ENCODE measurements at regions not wholly inside any gene's neighbourhood (a gene's known extent, or its start where the extent isn't known, plus 50 kb on each side); places are given as distances from the start of the nearest gene placed in this dataset.

GRCh38 chr6:49327571-49327970 lies 135.5 kb downstream of the MMUT start:
- Histone ChIP-seq H3K36me3 (no peaks in the 10 kb centered on the region), H3K27ac (no peak overlapping the region), H3K4me1 (peaks cover 0 to 23% (median 0%) of the 10 kb centered on the region in 4 donors), H3K9me3 (no peaks in the 10 kb centered on the region), H3K4me3 (no peak overlapping the region), H3K27me3 (no peaks in the 10 kb centered on the region)
- TF ChIP-seq, protein P1, sequence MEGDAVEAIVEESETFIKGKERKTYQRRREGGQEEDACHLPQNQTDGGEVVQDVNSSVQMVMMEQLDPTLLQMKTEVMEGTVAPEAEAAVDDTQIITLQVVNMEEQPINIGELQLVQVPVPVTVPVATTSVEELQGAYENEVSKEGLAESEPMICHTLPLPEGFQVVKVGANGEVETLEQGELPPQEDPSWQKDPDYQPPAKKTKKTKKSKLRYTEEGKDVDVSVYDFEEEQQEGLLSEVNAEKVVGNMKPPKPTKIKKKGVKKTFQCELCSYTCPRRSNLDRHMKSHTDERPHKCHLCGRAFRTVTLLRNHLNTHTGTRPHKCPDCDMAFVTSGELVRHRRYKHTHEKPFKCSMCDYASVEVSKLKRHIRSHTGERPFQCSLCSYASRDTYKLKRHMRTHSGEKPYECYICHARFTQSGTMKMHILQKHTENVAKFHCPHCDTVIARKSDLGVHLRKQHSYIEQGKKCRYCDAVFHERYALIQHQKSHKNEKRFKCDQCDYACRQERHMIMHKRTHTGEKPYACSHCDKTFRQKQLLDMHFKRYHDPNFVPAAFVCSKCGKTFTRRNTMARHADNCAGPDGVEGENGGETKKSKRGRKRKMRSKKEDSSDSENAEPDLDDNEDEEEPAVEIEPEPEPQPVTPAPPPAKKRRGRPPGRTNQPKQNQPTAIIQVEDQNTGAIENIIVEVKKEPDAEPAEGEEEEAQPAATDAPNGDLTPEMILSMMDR (IDR thresholded peaks at IDR 0.05): no peak
- DNase-seq: no peak
- intact Hi-C loops (cut with DNase I; ENCODE audit: low total_unique reads): no loop called here

- Histone ChIP-seq H3K4me1 (peaks cover 0 to 23% (median 0%) of the 10 kb centered on the region in 4 donors), H3K9me3 (no peaks in the 10 kb centered on the region), H3K27ac (no peak overlapping the region), H3K36me3 (no peaks in the 10 kb centered on the region), H3K4me3 (no peak overlapping the region), H3K27me3 (no peaks in the 10 kb centered on the region)
- intact Hi-C loops (cut with DNase I; ENCODE audit: low total_unique reads): no loop called here
- TF ChIP-seq, protein P1 (IDR thresholded peaks at IDR 0.05): no peak
- DNase-seq: no peak
Measured at GRCh38 chr6:49327005-49327404, 136.0 kb downstream of the MMUT start.

- no peaks in the 10 kb centered on the region for H3K27me3 ChIP-seq
- no peak for DNase-seq
- intact Hi-C loops (cut with DNase I; ENCODE audit: low total_unique reads): no loop called here
- H3K9me3 ChIP-seq: no peaks in the 10 kb centered on the region
- H3K4me3 ChIP-seq: no peak overlapping the region
- H3K4me1 ChIP-seq: peaks cover 0 to 23% (median 0%) of the 10 kb centered on the region in 4 donors
- no peaks in the 10 kb centered on the region for H3K36me3 ChIP-seq
- TF ChIP-seq, protein P1 (IDR thresholded peaks at IDR 0.05): no peak
- H3K27ac ChIP-seq: no peak overlapping the region
Measured at GRCh38 chr6:49326347-49326746, 136.7 kb downstream of the MMUT start.

DNA sequence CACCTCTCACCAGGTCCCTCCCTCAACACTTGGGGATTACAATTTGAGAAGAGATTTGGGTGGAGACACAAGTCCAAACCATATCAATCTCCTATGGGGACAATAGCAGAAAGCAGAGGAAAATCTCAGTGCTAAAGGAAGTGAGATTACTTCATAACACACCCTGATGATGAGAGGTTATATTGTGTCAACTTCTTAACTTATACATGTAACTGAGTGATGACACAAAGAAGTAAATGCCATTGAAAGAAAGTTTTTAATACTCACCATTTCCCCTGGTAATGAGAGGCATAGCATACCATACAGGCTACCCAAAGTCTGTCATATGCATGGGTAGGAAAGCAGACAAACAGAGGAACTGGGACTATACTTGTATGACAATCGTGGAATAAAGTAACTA lies 137.2 kb downstream of the MMUT start:
- no peak for DNase-seq
- intact Hi-C loops (cut with DNase I; ENCODE audit: low total_unique reads): no loop called here
- no peak overlapping the region for H3K27ac ChIP-seq

GRCh38 chr6:49322861-49323260 lies 140.2 kb downstream of the MMUT start:
- H3K36me3 ChIP-seq: no peaks in the 10 kb centered on the region
- no peak overlapping the region for H3K27ac ChIP-seq
- intact Hi-C loops (cut with DNase I; ENCODE audit: low total_unique reads): no loop called here
- H3K9me3 ChIP-seq: no peaks in the 10 kb centered on the region
- peaks cover 0 to 17% (median 0%) of the 10 kb centered on the region in 4 donors for H3K4me1 ChIP-seq
- TF ChIP-seq, protein P1 (IDR thresholded peaks at IDR 0.05): no peak
- no peak for DNase-seq
- no peak overlapping the region for H3K4me3 ChIP-seq
- H3K27me3 ChIP-seq: no peaks in the 10 kb centered on the region

More for the DNA sequence above, 137.2 kb downstream of the MMUT start:
- Histone ChIP-seq H3K36me3 (no peaks in the 10 kb centered on the region), H3K4me3 (no peak overlapping the region), H3K27me3 (no peaks in the 10 kb centered on the region), H3K4me1 (peaks cover 0 to 23% (median 0%) of the 10 kb centered on the region in 4 donors), H3K9me3 (no peaks in the 10 kb centered on the region)
- TF ChIP-seq, protein P1 (IDR thresholded peaks at IDR 0.05): no peak

GRCh38 chr6:49321561-49322072 lies 141.4 kb downstream of the MMUT start:
- TF ChIP-seq, protein P1 (IDR thresholded peaks at IDR 0.05): no peak
- DNase-seq: no peak
- H3K4me3 ChIP-seq: no peak overlapping the region
- intact Hi-C loops (cut with DNase I; ENCODE audit: low total_unique reads): no loop called here
- H3K9me3 ChIP-seq: no peaks in the 10 kb centered on the region
- no peak overlapping the region for H3K27ac ChIP-seq
- no peaks in the 10 kb centered on the region for H3K27me3 ChIP-seq
- no peaks in the 10 kb centered on the region for H3K36me3 ChIP-seq
- peaks cover 0 to 11% (median 0%) of the 10 kb centered on the region in 4 donors for H3K4me1 ChIP-seq
